H9 (cell line): ENCODE measurements at regions not wholly inside any gene's neighbourhood (a gene's known extent, or its start where the extent isn't known, plus 50 kb on each side); places are given as distances from the start of the nearest gene placed in this dataset.

ENCODE experiments used
- DNase-seq: peaks from one replicate; pipeline ENCODE4 v3.0.0-alpha.2; 2017
- H2AFZ ChIP-seq: one replicate; pipeline ENCODE4 v1.6.1; 2013; ENCODE audit warnings: mild to moderate bottlenecking, low read length, control low read depth, moderate library complexity
- H2AK5ac ChIP-seq: 2 replicates; pipeline ENCODE4 v1.6.1; 2013; ENCODE audit warnings: low read length, control low read depth, mixed read lengths; ENCODE audit not compliant: insufficient read length
- H2BK120ac ChIP-seq: one replicate; pipeline ENCODE4 v1.6.1; 2013; ENCODE audit warnings: low read depth, mild to moderate bottlenecking, low read length, control low read depth, inconsistent platforms; ENCODE audit not compliant: poor library complexity, severe bottlenecking
- H2BK12ac ChIP-seq: 2 replicates; pipeline ENCODE4 v1.6.1; 2013; ENCODE audit warnings: low read length, control low read depth, mixed read lengths, low read depth; ENCODE audit not compliant: insufficient read length
- H2BK15ac ChIP-seq: 2 replicates; pipeline ENCODE4 v1.6.1; 2013; ENCODE audit warnings: low read depth, low read length, control low read depth
- H2BK20ac ChIP-seq: one replicate; pipeline ENCODE4 v1.6.1; 2013; ENCODE audit warnings: low read depth, mild to moderate bottlenecking, low read length, control low read depth, inconsistent platforms; ENCODE audit not compliant: poor library complexity, severe bottlenecking
- H2BK5ac ChIP-seq: 2 replicates; pipeline ENCODE4 v1.6.1; 2013; ENCODE audit warnings: low read length, control low read depth, mixed read lengths; ENCODE audit not compliant: insufficient read length
- H3K14ac ChIP-seq: 2 replicates; pipeline ENCODE4 v1.6.1; 2013; ENCODE audit warnings: low read length, control low read depth; ENCODE audit not compliant: insufficient read depth
- H3K18ac ChIP-seq: 2 replicates; pipeline ENCODE4 v1.6.1; 2013; ENCODE audit warnings: low read depth, mild to moderate bottlenecking, mixed read lengths, low read length, control low read depth; ENCODE audit not compliant: insufficient read length
- H3K23ac ChIP-seq: 2 replicates; pipeline ENCODE4 v1.6.1; 2013; ENCODE audit warnings: low read length, control low read depth, mixed read lengths, low read depth; ENCODE audit not compliant: insufficient read length
- H3K23me2 ChIP-seq: 2 replicates; pipeline ENCODE4 v1.6.1; 2013; ENCODE audit warnings: low read depth, mild to moderate bottlenecking, mixed read lengths, low read length, control low read depth; ENCODE audit not compliant: insufficient read length, poor library complexity, severe bottlenecking
- H3K27ac ChIP-seq: 2 replicates; pipeline ENCODE4 v1.5.1; 2013; ENCODE audit warnings: low read length, control low read depth, mixed read lengths, low read depth; ENCODE audit not compliant: insufficient read length
- H3K27me3 ChIP-seq: 2 replicates; pipeline ENCODE4 v1.6.1; 2013; ENCODE audit warnings: low read length, control low read depth, inconsistent platforms; ENCODE audit not compliant: insufficient read depth
- H3K4ac ChIP-seq: 2 replicates; pipeline ENCODE4 v1.6.1; 2013; ENCODE audit warnings: low read depth, mild to moderate bottlenecking, control low read depth, inconsistent platforms, low read length, moderate library complexity
- H3K4me1 ChIP-seq: 2 replicates; pipeline ENCODE4 v1.6.1; 2013; ENCODE audit warnings: low read length, control low read depth, inconsistent platforms; ENCODE audit not compliant: insufficient read depth
- H3K4me2 ChIP-seq: 2 replicates; pipeline ENCODE4 v1.6.1; 2013; ENCODE audit warnings: low read length, control low read depth, mixed read lengths; ENCODE audit not compliant: insufficient read length, insufficient read depth
- H3K56ac ChIP-seq: 2 replicates; pipeline ENCODE4 v1.6.1; 2013; ENCODE audit warnings: low read depth, mild to moderate bottlenecking, mixed read lengths, low read length, control low read depth; ENCODE audit not compliant: insufficient read length
- H3K79me1 ChIP-seq: 2 replicates; pipeline ENCODE4 v1.6.1; 2013; ENCODE audit warnings: low read depth, mild to moderate bottlenecking, moderate library complexity, low read length, control low read depth, inconsistent platforms; ENCODE audit not compliant: insufficient read depth, poor library complexity, severe bottlenecking
- H3K79me2 ChIP-seq: 2 replicates; pipeline ENCODE4 v1.6.1; 2013; ENCODE audit warnings: low read length, control low read depth, inconsistent platforms; ENCODE audit not compliant: insufficient read depth
- H3K9ac ChIP-seq: 2 replicates; pipeline ENCODE4 v1.6.1; 2013; ENCODE audit warnings: low read length, control low read depth, mixed read lengths; ENCODE audit not compliant: insufficient read length; ENCODE audit errors: extremely low read depth
- H3K9me3 ChIP-seq: one replicate; pipeline ENCODE4 v1.6.1; 2013; ENCODE audit warnings: low read depth, low read length, inconsistent platforms; ENCODE audit not compliant: control insufficient read depth
- H3T11ph ChIP-seq: one replicate; pipeline ENCODE4 v1.6.1; 2013; ENCODE audit warnings: mild to moderate bottlenecking, low read length, control low read depth, inconsistent platforms
- H4K20me1 ChIP-seq: one replicate; pipeline ENCODE4 v1.6.1; 2013; ENCODE audit not compliant: control insufficient read depth, insufficient read length, insufficient read depth
- H4K5ac ChIP-seq: 2 replicates; pipeline ENCODE4 v1.6.1; 2013; ENCODE audit warnings: low read depth, mild to moderate bottlenecking, mixed read lengths, low read length, control low read depth; ENCODE audit not compliant: insufficient read length
- H4K8ac ChIP-seq: replicated peaks from 2 replicates; pipeline ENCODE4 v1.6.1; 2013; ENCODE audit warnings: low read length, control low read depth, mixed read lengths, low read depth; ENCODE audit not compliant: insufficient read length
- H4K91ac ChIP-seq: 2 replicates; pipeline ENCODE4 v1.6.1; 2013; ENCODE audit warnings: low read depth, mild to moderate bottlenecking, moderate library complexity, mixed read lengths, low read length, control low read depth; ENCODE audit not compliant: insufficient read length
- H3K27ac Mint-ChIP-seq, 3 experiments: 2 replicates in 2 of 3; 3 replicates in 1 of 3; pipeline ENCODE4 v1.8.0; 2020 to 2021; ENCODE audit warnings: mixed read lengths in 3 of 3, mild to moderate bottlenecking in 1 of 3, moderate library complexity in 1 of 3
- H3K27me3 Mint-ChIP-seq: 2 replicates; pipeline ENCODE4 v1.8.0; 2021; ENCODE audit warnings: low read depth, mild to moderate bottlenecking, moderate library complexity, mixed read lengths
- H3K36me3 Mint-ChIP-seq, 3 experiments: 2 replicates in 2 of 3; 3 replicates in 1 of 3; pipeline ENCODE4 v1.8.0; 2020 to 2021; ENCODE audit warnings: low read depth in 3 of 3, mixed read lengths in 3 of 3; ENCODE audit not compliant: insufficient read depth in 1 of 3
- H3K4me1 Mint-ChIP-seq, 2 experiments: 2 replicates each; pipeline ENCODE4 v1.8.0; 2020; ENCODE audit warnings: mixed read lengths in 2 of 2
- H3K4me3 Mint-ChIP-seq, 2 experiments: 2 replicates in 1 of 2; 3 replicates in 1 of 2; pipeline ENCODE4 v1.8.0; 2020 to 2021; ENCODE audit warnings: mild to moderate bottlenecking in 2 of 2, mixed read lengths in 2 of 2, moderate library complexity in 1 of 2
- H3K9me3 Mint-ChIP-seq, 2 experiments: 2 replicates in 1 of 2; 3 replicates in 1 of 2; pipeline ENCODE4 v1.8.0; 2020; ENCODE audit warnings: mild to moderate bottlenecking in 2 of 2, mixed read lengths in 2 of 2, moderate library complexity in 1 of 2
- WGBS: extraction: QIAGEN DNeasy Blood & Tissue Kit; methylation state at CpG from one replicate; pipeline ENCODE4 v1.1.7; 2013; ENCODE audit warnings: missing lambda C conversion rate, low lambda C conversion rate, mixed read lengths; ENCODE audit not compliant: insufficient read length; ENCODE audit errors: extremely low coverage; 5-methylcytosine and 5-hydroxymethylcytosine counted together
- TF ChIP-seq, protein P1 (sequence below): fragments of 200-600 bp; sonication (generic); conservative IDR thresholded peaks from 3 replicates; pipeline ENCODE4 v1.8.0; 2021; ENCODE audit warnings: antibody characterized with exemption, mild to moderate bottlenecking

DNA sequence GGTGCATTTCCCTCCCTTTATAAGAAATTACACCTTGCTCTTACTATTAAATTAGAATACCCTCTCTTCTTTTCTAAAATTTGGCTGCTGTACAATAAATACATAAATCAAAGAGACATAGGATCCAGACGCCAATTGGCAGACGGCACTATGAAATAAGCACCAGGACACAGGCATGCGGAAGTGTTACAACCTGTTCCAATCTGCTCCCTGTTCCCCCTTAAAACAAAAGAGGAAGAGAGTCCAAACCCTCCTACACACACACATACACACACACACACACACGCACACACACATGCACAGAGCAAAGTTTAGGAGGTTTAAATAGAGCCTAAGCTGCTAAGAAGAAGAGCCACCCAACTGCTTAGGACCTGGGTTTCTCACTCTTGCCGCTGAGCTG, 75.6 kb upstream of the ZNF507 start:
- Mint-ChIP-seq H3K9me3 (peaks cover 0 to 8% of the 10 kb centered on the region in 2 experiments; a peak in 3 of 5 replicates), H3K27ac (no peak overlapping the region), H3K4me3 (no peak overlapping the region), H3K36me3 (no peaks in the 10 kb centered on the region), H3K4me1 (peaks cover 9 to 10% of the 10 kb centered on the region in 2 experiments), H3K27me3 (peaks cover 4% of the 10 kb centered on the region; the same call in 1 of the 2 replicates)
- Histone ChIP-seq H2AK5ac (no peak overlapping the region), H4K20me1 (no peaks in the 10 kb centered on the region), H4K5ac (no peak overlapping the region), H3K14ac (no peak overlapping the region), H3K27ac (no peak overlapping the region), H2BK5ac (no peak overlapping the region), H2BK12ac (no peak overlapping the region), H3T11ph (no peak overlapping the region), H3K23ac (no peak overlapping the region), H3K18ac (no peak overlapping the region), H3K4me1 (no peaks in the 10 kb centered on the region; the same call in 1 of the 2 replicates), H3K4me2 (no peak overlapping the region), H3K79me1 (no peaks in the 10 kb centered on the region), H3K9ac (no peak overlapping the region), H4K8ac (no peak overlapping the region), H3K23me2 (no peaks in the 10 kb centered on the region), H3K79me2 (no peaks in the 10 kb centered on the region), H3K56ac (no peak overlapping the region), H3K9me3 (no peaks in the 10 kb centered on the region), H3K4ac (no peak overlapping the region), H4K91ac (no peak overlapping the region), H2BK20ac (no peak overlapping the region), H2AFZ (no peak overlapping the region), H2BK15ac (no peak overlapping the region), H2BK120ac (no peak overlapping the region), H3K27me3 (no peaks in the 10 kb centered on the region)
- WGBS = no CpG with 5 or more reads among the region's 5 CpGs
- TF ChIP-seq, protein P1, sequence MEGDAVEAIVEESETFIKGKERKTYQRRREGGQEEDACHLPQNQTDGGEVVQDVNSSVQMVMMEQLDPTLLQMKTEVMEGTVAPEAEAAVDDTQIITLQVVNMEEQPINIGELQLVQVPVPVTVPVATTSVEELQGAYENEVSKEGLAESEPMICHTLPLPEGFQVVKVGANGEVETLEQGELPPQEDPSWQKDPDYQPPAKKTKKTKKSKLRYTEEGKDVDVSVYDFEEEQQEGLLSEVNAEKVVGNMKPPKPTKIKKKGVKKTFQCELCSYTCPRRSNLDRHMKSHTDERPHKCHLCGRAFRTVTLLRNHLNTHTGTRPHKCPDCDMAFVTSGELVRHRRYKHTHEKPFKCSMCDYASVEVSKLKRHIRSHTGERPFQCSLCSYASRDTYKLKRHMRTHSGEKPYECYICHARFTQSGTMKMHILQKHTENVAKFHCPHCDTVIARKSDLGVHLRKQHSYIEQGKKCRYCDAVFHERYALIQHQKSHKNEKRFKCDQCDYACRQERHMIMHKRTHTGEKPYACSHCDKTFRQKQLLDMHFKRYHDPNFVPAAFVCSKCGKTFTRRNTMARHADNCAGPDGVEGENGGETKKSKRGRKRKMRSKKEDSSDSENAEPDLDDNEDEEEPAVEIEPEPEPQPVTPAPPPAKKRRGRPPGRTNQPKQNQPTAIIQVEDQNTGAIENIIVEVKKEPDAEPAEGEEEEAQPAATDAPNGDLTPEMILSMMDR = no peak
- no peak for DNase-seq
